ENCODE measurements at regions not wholly inside any gene's neighbourhood (a gene's known extent, or its start where the extent isn't known, plus 50 kb on each side); places are given as distances from the start of the nearest gene placed in this dataset.
"Not testable (repeated sequence)": the region's sequence is repeated elsewhere in the genome, so short reads cannot be mapped to it uniquely, and the experiment has no call there.

GRCh38 chr13:90594681-90595080, 752.8 kb upstream of the MIR17HG start:
- intact Hi-C loops (cut with micrococcal nuclease) = no loop called here

DNA sequence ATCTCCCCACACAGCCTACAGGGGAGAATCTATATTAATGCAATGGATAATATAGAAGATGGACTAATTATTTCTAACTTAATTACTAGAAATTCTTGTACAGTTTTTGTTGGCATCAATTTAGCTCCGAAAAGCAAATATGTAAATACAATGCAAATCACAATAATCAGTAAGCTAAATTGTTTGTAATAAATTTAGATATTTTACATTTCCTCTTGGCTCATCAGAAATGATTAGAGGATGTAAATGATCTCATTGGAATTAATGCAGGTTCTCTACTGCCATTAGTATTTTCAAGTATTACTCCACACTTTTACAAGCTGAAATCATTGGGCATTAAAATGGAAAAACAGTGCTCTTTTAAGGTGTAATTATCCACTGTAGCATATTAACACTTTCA, 741.8 kb upstream of the MIR17HG start:
- intact Hi-C loops (cut with micrococcal nuclease) = no loop called here

DNA sequence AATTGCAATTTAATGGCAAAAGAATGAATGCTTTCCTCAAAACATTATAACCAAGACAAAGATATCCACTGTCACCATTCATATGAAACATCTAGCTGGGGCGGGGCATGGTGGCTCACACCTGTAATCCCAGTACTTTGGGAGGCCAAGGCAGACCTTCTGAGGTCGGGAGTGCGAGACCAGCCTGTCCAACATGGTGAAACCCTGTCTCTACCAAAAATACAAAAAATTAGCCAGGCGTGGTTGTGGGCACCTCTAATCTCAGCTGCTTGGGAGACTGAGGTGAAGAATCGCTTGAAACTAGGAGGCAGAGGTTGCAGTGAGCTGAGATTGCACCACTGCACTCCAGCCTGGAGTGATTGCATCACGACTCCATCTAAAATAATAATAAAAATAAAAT, 740.6 kb upstream of the MIR17HG start:
- intact Hi-C loops (cut with micrococcal nuclease) = not testable (repeated sequence)

- intact Hi-C loops (cut with micrococcal nuclease) = no loop called here
These were observed 735.1 kb upstream of the MIR17HG start for GRCh38 chr13:90612391-90612790.

GRCh38 chr13:90613076-90613795, 734.3 kb upstream of the MIR17HG start:
- intact Hi-C loops (cut with micrococcal nuclease) = no loop called here

- intact Hi-C loops (cut with micrococcal nuclease) = no loop called here
These were observed 732.3 kb upstream of the MIR17HG start for GRCh38 chr13:90615236-90615635.

DNA sequence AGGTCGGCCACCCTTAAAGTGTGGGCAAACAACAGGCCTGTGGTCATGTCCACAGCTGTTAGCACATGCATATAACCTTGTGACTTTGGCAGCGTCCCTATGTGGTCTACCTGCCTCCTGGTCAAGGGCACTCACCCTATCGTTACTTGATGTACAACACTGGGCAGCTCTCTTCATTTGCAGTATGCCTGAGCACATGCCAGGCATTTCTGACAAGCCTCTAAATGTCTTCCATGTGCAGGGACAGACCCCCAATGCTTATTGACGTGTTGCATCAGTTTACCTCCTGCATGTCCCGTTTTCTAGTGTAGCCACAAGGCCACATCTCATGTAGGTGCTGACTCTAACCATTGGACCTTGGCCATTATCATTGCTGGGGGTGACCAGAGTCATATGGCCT, 731.7 kb upstream of the MIR17HG start:
- intact Hi-C loops (cut with micrococcal nuclease) = no loop called here

GRCh38 chr13:90618133-90618532, 729.4 kb upstream of the MIR17HG start:
- intact Hi-C loops (cut with micrococcal nuclease) = no loop called here

- intact Hi-C loops (cut with micrococcal nuclease) = no loop called here
These were observed 724.9 kb upstream of the MIR17HG start for GRCh38 chr13:90622541-90622940.

DNA sequence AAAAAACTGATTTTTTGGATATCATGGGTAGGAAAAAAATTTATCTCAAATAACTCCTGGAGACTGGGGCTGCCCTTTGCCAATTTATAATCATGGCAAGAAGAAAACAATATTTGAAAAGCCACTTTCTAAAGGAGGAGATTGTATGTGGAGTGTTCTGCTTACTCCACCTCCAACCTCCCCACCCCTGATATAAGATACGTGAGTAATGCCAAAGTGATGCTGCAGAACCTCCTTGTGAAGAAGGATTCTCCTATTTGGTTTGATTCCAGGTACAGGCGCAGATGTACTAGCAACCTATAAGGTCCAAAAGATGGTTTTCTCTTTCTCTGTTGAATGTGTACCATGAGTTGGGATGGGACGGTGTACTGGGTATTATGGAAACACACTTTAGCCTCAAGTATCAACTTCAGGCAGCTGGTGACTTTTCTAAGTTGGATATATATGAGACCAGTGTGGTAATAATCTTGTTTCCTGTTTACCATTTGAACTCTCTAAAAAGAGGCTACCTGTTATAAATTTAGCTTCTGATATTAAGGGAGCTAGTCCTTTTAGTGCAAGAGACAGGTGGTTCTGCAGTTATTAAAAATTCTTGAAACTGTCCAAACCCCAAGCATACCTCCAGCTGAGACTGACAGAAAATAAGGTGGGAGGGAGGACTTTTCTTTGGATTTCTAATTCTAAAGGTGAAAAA, 724.0 kb upstream of the MIR17HG start:
- intact Hi-C loops (cut with micrococcal nuclease) = no loop called here

DNA sequence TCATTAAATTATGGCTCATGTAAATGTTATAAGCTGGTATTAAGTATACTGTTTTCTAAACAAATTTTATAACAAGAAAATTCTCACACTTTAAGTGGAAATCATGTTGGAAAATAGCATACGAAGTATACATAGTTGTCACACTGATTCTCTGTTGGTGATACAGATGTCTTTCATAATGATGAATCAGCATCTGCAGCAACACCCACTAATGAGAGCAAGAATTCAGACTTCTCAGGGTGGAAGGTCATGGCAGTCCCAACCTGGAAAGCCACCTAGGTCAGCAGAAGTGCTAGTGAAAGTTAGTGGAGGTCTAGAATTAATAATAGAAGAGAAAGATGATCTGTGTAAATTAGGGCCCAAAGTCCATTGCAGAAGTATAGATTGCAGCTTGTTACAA, 719.7 kb upstream of the MIR17HG start:
- intact Hi-C loops (cut with micrococcal nuclease) = no loop called here

DNA sequence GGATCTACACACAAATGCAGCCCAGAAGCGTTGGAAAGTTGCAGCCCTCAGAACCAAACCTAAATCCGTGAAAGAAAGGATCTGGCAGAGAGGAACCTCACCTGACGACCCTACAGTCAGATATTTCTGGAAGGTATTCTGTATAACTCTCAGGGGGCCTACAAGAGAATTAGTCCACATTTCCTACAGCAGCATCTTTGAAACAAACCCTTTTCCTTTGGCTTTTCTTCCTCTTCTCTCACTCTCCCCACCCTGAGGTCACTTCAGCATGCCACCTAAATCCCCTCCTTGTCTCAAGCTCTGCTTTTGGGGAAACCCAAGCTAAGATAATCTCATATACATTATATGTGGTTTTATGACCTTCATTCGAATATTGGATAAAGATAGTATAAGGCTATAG, 719.0 kb upstream of the MIR17HG start:
- intact Hi-C loops (cut with micrococcal nuclease) = no loop called here

DNA sequence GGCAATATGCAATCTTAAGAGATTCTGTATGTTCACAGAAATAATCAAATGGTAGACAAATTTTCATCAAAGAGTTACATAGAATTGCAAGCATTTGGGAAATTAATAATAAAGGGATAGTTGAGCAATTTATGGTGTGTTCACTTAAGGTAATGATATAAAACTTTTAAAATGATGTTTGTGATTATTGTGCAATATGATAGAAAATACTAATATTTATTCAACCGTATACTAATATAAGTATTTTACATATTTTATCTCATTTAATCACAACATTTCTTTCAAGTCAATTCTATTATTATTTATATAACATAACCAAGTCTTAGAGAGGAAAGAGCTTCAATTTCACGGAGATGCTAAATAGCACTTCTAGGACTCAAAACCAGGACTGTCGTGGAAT, 716.8 kb upstream of the MIR17HG start:
- intact Hi-C loops (cut with micrococcal nuclease) = no loop called here

DNA sequence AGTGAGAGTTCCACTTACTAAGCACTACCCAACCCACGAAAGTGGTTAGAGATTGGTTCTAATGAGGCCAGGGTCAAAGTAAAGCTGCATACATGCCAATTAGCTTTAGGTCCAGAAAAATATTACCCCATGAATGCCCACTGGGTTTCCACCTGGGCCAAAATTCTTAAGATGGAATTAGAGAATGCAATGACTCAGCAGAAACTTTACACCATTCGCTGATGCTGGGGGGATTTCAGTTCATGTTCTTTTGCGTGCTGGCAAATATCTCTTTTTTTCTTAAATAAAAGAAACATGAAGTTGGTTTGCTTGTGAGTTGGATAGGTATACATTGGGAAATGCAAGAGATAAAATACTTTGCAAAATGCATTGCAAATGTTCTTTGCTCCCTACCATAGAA, 715.3 kb upstream of the MIR17HG start:
- intact Hi-C loops (cut with micrococcal nuclease) = no loop called here

- intact Hi-C loops (cut with micrococcal nuclease) = no loop called here
These were observed 713.6 kb upstream of the MIR17HG start for GRCh38 chr13:90633849-90634248.

GRCh38 chr13:90640976-90641375, 706.5 kb upstream of the MIR17HG start:
- intact Hi-C loops (cut with micrococcal nuclease) = no loop called here

- intact Hi-C loops (cut with micrococcal nuclease) = no loop called here
These were observed 705.6 kb upstream of the MIR17HG start for GRCh38 chr13:90641884-90642283.

DNA sequence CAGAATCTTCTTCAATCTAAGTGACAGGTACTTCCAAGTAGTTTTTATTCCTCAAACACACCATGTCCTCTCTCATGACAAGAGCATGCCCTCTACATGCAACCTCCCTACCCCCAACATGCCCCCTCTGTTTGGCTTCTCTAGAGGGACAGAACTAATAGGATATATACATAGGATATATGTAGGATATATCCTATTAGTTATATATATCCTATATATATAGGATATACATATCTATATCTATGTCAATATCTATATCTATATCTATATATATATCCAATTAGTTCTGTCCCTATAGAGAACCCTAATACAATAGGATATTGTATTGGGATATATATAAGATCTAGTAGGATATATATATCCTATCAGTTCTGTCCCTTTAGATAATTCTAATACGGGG, 701.9 kb upstream of the MIR17HG start:
- intact Hi-C loops (cut with micrococcal nuclease) = no loop called here

- intact Hi-C loops (cut with micrococcal nuclease) = no loop called here
These were observed 699.0 kb upstream of the MIR17HG start for GRCh38 chr13:90648497-90648896.

DNA sequence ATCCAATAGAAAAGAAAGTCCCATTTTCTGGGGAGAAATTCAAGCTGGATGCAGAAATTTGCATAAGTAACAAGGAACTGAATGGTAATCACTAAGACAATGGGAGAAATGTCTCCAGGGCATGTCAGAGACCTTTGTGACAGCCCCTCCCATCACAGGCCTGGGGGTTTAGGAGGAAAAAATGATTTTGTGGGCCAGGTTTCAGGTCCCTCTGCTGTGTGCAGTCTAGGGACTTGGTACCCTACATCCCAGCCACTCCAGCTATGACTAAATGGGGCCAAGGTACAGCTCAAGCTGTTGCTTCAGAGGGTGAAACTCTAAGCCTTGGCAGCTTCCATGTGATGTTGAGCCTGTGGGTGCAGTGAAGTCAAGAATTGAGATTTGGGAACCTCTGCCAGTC, 695.5 kb upstream of the MIR17HG start:
- intact Hi-C loops (cut with micrococcal nuclease) = no loop called here

DNA sequence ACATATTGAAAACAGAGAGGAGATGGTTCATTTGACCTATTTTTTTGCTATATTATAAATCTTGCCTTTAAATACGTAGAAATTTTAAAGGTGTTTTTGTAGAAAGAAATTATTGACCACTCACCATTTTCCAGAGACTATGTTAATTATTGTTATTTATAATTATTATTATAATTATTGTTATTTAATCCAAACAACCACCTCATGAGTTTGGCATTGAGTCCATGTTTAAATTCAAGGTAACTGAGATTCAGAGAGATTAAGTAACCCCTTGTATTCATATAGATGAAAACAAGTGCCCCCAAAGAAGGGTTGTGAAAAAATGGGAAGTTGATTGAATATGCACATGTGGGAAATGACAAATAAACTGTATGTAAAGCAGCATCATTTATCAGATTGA, 692.5 kb upstream of the MIR17HG start:
- intact Hi-C loops (cut with micrococcal nuclease) = no loop called here

- intact Hi-C loops (cut with micrococcal nuclease) = not testable (repeated sequence)
These were observed 683.3 kb upstream of the MIR17HG start for GRCh38 chr13:90664200-90664599.

GRCh38 chr13:90673746-90674145, 673.7 kb upstream of the MIR17HG start:
- intact Hi-C loops (cut with micrococcal nuclease) = no loop called here
